ENCODE measurements at regions not wholly inside any gene's neighbourhood (a gene's known extent, or its start where the extent isn't known, plus 50 kb on each side); places are given as distances from the start of the nearest gene placed in this dataset.

DNA sequence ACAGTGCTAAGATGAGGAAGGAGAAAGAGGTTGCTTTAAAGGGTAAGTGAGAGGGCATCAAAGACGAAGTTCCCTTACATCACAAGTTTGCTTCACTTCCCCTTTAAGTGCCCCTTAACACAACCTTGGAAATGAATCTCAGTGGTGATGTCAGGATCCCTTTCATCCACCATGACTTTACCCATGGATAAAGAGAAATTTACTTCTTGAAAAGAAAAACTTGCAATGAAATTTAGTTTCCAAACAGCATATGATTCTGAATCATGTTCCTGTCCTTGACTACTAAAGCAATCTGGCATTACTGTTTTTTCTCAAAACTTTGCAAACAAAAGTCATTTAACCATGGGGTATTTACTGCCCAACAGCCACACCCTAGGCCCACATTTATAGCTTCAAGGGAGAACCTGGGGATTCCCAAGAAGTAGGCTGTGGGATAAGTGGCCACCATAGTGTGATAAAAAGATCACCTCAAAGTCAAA, 135.9 kb downstream of the ITGB8 start:
- H3K4me2 ChIP-seq (ENCODE audit: low read depth, low read length, poor library complexity, severe bottlenecking) = no peak overlapping the region

GRCh38 chr7:20470082-20470481, 139.4 kb downstream of the ITGB8 start:
- no peak overlapping the region for H3K9ac ChIP-seq (ENCODE audit: low read length)
- no peaks in the 10 kb centered on the region for H3K36me3 ChIP-seq (ENCODE audit: insufficient read depth, low read length)
- H3K9me2 ChIP-seq (replicated peaks; ENCODE audit: insufficient read depth, low read length) = no peaks in the 10 kb centered on the region
- H3K4me3 ChIP-seq (ENCODE audit: low read length) = no peak overlapping the region
- no peaks in the 10 kb centered on the region for H3K27me3 ChIP-seq (ENCODE audit: low read length)
- H3K4me2 ChIP-seq (ENCODE audit: low read depth, low read length, poor library complexity, severe bottlenecking) = no peak overlapping the region
- no peaks in the 10 kb centered on the region for H4K20me1 ChIP-seq (ENCODE audit: insufficient read depth, low read depth, low read length)
- no peaks in the 10 kb centered on the region for H3K4me1 ChIP-seq (ENCODE audit: low read length)
- H2AFZ ChIP-seq (ENCODE audit: low read length) = no peak overlapping the region
- H3K79me2 ChIP-seq (ENCODE audit: low read length) = no peaks in the 10 kb centered on the region
- DNase-seq = no peak
- no peaks in the 10 kb centered on the region for H3K9me3 ChIP-seq (ENCODE audit: low read length)
- no peak overlapping the region for H3K27ac ChIP-seq (ENCODE audit: low read length)

More for the DNA sequence above, 135.9 kb downstream of the ITGB8 start:
- no peak overlapping the region for H3K4me3 ChIP-seq (ENCODE audit: low read length)
- no peaks in the 10 kb centered on the region for H3K9me2 ChIP-seq (replicated peaks; ENCODE audit: insufficient read depth, low read length)
- no peak for DNase-seq
- H3K27me3 ChIP-seq (ENCODE audit: low read length) = no peaks in the 10 kb centered on the region
- H3K9ac ChIP-seq (ENCODE audit: low read length) = no peak overlapping the region
- no peak overlapping the region for H3K27ac ChIP-seq (ENCODE audit: low read length)
- no peaks in the 10 kb centered on the region for H3K4me1 ChIP-seq (ENCODE audit: low read length)
- no peaks in the 10 kb centered on the region for H3K9me3 ChIP-seq (ENCODE audit: low read length)
- H2AFZ ChIP-seq (ENCODE audit: low read length) = no peak overlapping the region
- no peaks in the 10 kb centered on the region for H3K79me2 ChIP-seq (ENCODE audit: low read length)
- H3K36me3 ChIP-seq (ENCODE audit: insufficient read depth, low read length) = no peaks in the 10 kb centered on the region
- no peaks in the 10 kb centered on the region for H4K20me1 ChIP-seq (ENCODE audit: insufficient read depth, low read depth, low read length)

DNA sequence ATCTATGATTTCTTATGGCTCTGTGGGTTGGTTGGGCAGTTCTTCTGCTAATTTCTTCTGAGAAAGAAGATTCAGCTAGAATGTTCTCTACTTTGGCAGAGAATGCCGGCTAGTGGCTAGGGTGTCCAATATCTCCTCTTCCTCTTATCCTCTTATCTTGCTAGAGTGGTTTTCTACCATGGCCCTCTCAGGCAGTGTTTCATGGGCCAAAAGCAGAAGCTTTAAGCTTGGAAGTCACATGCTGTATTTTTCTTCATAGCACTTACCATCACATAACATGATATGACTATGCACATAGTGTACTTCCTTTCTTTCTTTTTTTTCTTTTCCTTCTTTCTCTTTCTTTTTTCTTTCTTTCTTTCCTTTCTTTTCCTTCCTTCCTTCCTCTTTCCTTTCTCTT, 140.0 kb downstream of the ITGB8 start:
- Histone ChIP-seq H4K20me1 (ENCODE audit: insufficient read depth, low read depth, low read length) (no peaks in the 10 kb centered on the region), H3K27me3 (ENCODE audit: low read length) (no peaks in the 10 kb centered on the region), H3K9me2 (replicated peaks; ENCODE audit: insufficient read depth, low read length) (no peaks in the 10 kb centered on the region), H3K27ac (ENCODE audit: low read length) (no peak overlapping the region), H3K36me3 (ENCODE audit: insufficient read depth, low read length) (no peaks in the 10 kb centered on the region), H3K9ac (ENCODE audit: low read length) (no peak overlapping the region), H3K9me3 (ENCODE audit: low read length) (no peaks in the 10 kb centered on the region), H3K4me2 (ENCODE audit: low read depth, low read length, poor library complexity, severe bottlenecking) (no peak overlapping the region), H3K79me2 (ENCODE audit: low read length) (no peaks in the 10 kb centered on the region), H3K4me1 (ENCODE audit: low read length) (no peaks in the 10 kb centered on the region), H2AFZ (ENCODE audit: low read length) (no peak overlapping the region), H3K4me3 (ENCODE audit: low read length) (no peak overlapping the region)
- DNase-seq = no peak

DNA sequence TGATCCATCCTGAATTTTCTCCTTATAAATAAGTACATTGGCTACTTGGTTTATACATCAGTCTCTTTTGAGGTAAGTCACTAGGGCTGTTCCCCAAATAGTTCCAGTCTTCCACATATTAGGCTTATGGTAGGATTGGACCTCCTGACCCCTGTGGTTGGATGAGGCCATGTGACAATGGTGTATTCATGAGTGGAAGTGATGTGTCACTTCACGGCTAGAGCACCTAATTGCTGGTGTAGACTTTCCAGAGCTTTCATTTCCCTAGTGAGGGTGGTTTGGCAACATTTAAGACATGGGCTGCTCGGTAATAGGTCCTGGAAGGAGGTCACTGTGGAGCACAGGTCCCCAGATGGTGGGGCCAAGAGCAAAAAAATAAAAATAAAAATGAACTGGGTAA, 141.2 kb upstream of the ABCB5 start:
- Histone ChIP-seq H3K9me2 (replicated peaks; ENCODE audit: insufficient read depth, low read length) (no peaks in the 10 kb centered on the region), H3K9me3 (ENCODE audit: low read length) (no peaks in the 10 kb centered on the region), H3K79me2 (ENCODE audit: low read length) (no peaks in the 10 kb centered on the region), H2AFZ (ENCODE audit: low read length) (no peak overlapping the region), H3K27ac (ENCODE audit: low read length) (no peak overlapping the region), H3K27me3 (ENCODE audit: low read length) (no peaks in the 10 kb centered on the region), H3K4me2 (ENCODE audit: low read depth, low read length, poor library complexity, severe bottlenecking) (no peak overlapping the region), H3K9ac (ENCODE audit: low read length) (no peak overlapping the region), H4K20me1 (ENCODE audit: insufficient read depth, low read depth, low read length) (no peaks in the 10 kb centered on the region), H3K36me3 (ENCODE audit: insufficient read depth, low read length) (no peaks in the 10 kb centered on the region), H3K4me1 (ENCODE audit: low read length) (no peaks in the 10 kb centered on the region), H3K4me3 (ENCODE audit: low read length) (no peak overlapping the region)
- no peak for DNase-seq

- H3K4me3 ChIP-seq (ENCODE audit: low read length) = no peak overlapping the region
- no peak overlapping the region for H3K4me2 ChIP-seq (ENCODE audit: low read depth, low read length, poor library complexity, severe bottlenecking)
- no peaks in the 10 kb centered on the region for H3K9me2 ChIP-seq (replicated peaks; ENCODE audit: insufficient read depth, low read length)
- no peak for DNase-seq
- no peaks in the 10 kb centered on the region for H4K20me1 ChIP-seq (ENCODE audit: insufficient read depth, low read depth, low read length)
- H3K4me1 ChIP-seq (ENCODE audit: low read length) = no peaks in the 10 kb centered on the region
- H3K36me3 ChIP-seq (ENCODE audit: insufficient read depth, low read length) = no peaks in the 10 kb centered on the region
- H2AFZ ChIP-seq (ENCODE audit: low read length) = no peak overlapping the region
- no peaks in the 10 kb centered on the region for H3K79me2 ChIP-seq (ENCODE audit: low read length)
- no peaks in the 10 kb centered on the region for H3K9me3 ChIP-seq (ENCODE audit: low read length)
- H3K27me3 ChIP-seq (ENCODE audit: low read length) = no peaks in the 10 kb centered on the region
- H3K9ac ChIP-seq (ENCODE audit: low read length) = no peak overlapping the region
- no peak overlapping the region for H3K27ac ChIP-seq (ENCODE audit: low read length)
These were observed 139.7 kb upstream of the ABCB5 start for GRCh38 chr7:20475756-20476155.

- Histone ChIP-seq H2AFZ (ENCODE audit: low read length) (no peak overlapping the region), H3K4me2 (ENCODE audit: low read depth, low read length, poor library complexity, severe bottlenecking) (no peak overlapping the region), H3K79me2 (ENCODE audit: low read length) (no peaks in the 10 kb centered on the region), H3K4me1 (ENCODE audit: low read length) (no peaks in the 10 kb centered on the region), H3K27ac (ENCODE audit: low read length) (no peak overlapping the region), H3K36me3 (ENCODE audit: insufficient read depth, low read length) (no peaks in the 10 kb centered on the region), H3K4me3 (ENCODE audit: low read length) (no peak overlapping the region), H3K27me3 (ENCODE audit: low read length) (no peaks in the 10 kb centered on the region), H4K20me1 (ENCODE audit: insufficient read depth, low read depth, low read length) (no peaks in the 10 kb centered on the region), H3K9me3 (ENCODE audit: low read length) (no peaks in the 10 kb centered on the region), H3K9me2 (replicated peaks; ENCODE audit: insufficient read depth, low read length) (no peaks in the 10 kb centered on the region), H3K9ac (ENCODE audit: low read length) (no peak overlapping the region)
- DNase-seq = no peak
These were observed 138.4 kb upstream of the ABCB5 start for GRCh38 chr7:20477067-20477466.

DNA sequence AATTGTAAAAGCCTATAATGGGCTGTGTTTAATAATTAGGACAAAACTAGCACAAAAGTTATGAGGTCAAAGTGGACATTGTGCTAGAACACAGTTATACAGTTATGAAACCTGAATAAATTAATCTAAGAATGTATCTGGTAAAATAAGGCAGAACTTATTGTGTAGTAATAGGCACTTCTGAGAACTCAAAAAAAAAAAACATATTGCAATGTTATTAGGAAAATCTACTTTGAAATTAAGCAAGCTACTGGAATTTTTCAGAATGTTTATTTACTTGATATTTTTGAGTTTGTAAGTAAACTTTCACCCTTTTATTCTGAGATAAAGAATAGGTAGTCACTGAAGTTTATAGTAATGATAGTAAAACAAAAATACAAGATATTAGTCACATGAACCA, 135.8 kb upstream of the ABCB5 start:
- Histone ChIP-seq H3K9me3 (ENCODE audit: low read length) (no peaks in the 10 kb centered on the region), H3K4me3 (ENCODE audit: low read length) (no peak overlapping the region), H4K20me1 (ENCODE audit: insufficient read depth, low read depth, low read length) (no peaks in the 10 kb centered on the region), H3K27me3 (ENCODE audit: low read length) (no peaks in the 10 kb centered on the region), H3K4me2 (ENCODE audit: low read depth, low read length, poor library complexity, severe bottlenecking) (no peak overlapping the region), H3K79me2 (ENCODE audit: low read length) (no peaks in the 10 kb centered on the region), H3K4me1 (ENCODE audit: low read length) (no peaks in the 10 kb centered on the region), H3K27ac (ENCODE audit: low read length) (no peak overlapping the region), H3K9me2 (replicated peaks; ENCODE audit: insufficient read depth, low read length) (no peaks in the 10 kb centered on the region), H2AFZ (ENCODE audit: low read length) (no peak overlapping the region), H3K9ac (ENCODE audit: low read length) (no peak overlapping the region), H3K36me3 (ENCODE audit: insufficient read depth, low read length) (no peaks in the 10 kb centered on the region)
- DNase-seq = no peak

DNA sequence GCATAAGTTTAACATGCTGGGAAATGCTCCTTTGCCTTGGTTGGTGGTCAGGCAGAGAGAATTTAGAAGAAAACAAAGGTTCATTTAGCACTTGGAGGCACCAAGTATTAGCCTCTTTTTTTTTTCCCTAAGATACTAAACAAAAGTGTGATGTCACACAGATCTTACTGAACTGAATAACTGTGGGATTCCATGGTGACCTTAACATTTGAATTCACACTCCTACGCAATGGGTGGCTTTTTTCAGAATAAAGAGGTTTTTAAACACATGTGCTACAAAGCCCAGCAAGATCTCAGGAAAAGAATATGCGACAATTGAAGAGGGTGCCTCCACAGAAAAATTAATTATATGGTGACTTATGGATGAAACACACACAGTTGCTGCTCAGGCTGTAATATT, 133.4 kb upstream of the ABCB5 start:
- Histone ChIP-seq H3K27me3 (ENCODE audit: low read length) (no peaks in the 10 kb centered on the region), H3K9me2 (replicated peaks; ENCODE audit: insufficient read depth, low read length) (no peaks in the 10 kb centered on the region), H3K4me1 (ENCODE audit: low read length) (no peaks in the 10 kb centered on the region), H3K4me3 (ENCODE audit: low read length) (no peak overlapping the region), H3K9ac (ENCODE audit: low read length) (no peak overlapping the region), H3K79me2 (ENCODE audit: low read length) (no peaks in the 10 kb centered on the region), H2AFZ (ENCODE audit: low read length) (no peak overlapping the region), H3K27ac (ENCODE audit: low read length) (no peak overlapping the region), H4K20me1 (ENCODE audit: insufficient read depth, low read depth, low read length) (no peaks in the 10 kb centered on the region), H3K9me3 (ENCODE audit: low read length) (no peaks in the 10 kb centered on the region), H3K36me3 (ENCODE audit: insufficient read depth, low read length) (no peaks in the 10 kb centered on the region), H3K4me2 (ENCODE audit: low read depth, low read length, poor library complexity, severe bottlenecking) (no peak overlapping the region)
- no peak for DNase-seq

GRCh38 chr7:20484356-20484755, 131.1 kb upstream of the ABCB5 start:
- no peaks in the 10 kb centered on the region for H3K36me3 ChIP-seq (ENCODE audit: insufficient read depth, low read length)
- no peaks in the 10 kb centered on the region for H4K20me1 ChIP-seq (ENCODE audit: insufficient read depth, low read depth, low read length)
- H3K4me1 ChIP-seq (ENCODE audit: low read length) = no peaks in the 10 kb centered on the region
- H3K4me2 ChIP-seq (ENCODE audit: low read depth, low read length, poor library complexity, severe bottlenecking) = no peak overlapping the region
- H2AFZ ChIP-seq (ENCODE audit: low read length) = no peak overlapping the region
- H3K4me3 ChIP-seq (ENCODE audit: low read length) = no peak overlapping the region
- H3K79me2 ChIP-seq (ENCODE audit: low read length) = no peaks in the 10 kb centered on the region
- no peak overlapping the region for H3K9ac ChIP-seq (ENCODE audit: low read length)
- H3K27me3 ChIP-seq (ENCODE audit: low read length) = no peaks in the 10 kb centered on the region
- no peak for DNase-seq
- H3K9me2 ChIP-seq (replicated peaks; ENCODE audit: insufficient read depth, low read length) = no peaks in the 10 kb centered on the region
- no peak overlapping the region for H3K27ac ChIP-seq (ENCODE audit: low read length)
- peaks cover 4% of the 10 kb centered on the region for H3K9me3 ChIP-seq (ENCODE audit: low read length)
